GM21786 (cell line): ENCODE measurements at regions not wholly inside any gene's neighbourhood (a gene's known extent, or its start where the extent isn't known, plus 50 kb on each side); places are given as distances from the start of the nearest gene placed in this dataset.
"Not testable (repeated sequence)": the region's sequence is repeated elsewhere in the genome, so short reads cannot be mapped to it uniquely, and the experiment has no call there.

ENCODE experiments used
- ATAC-seq: cut with Tn5 transposase; IDR thresholded peaks from one replicate; pipeline ENCODE4 v1.9.1; 2021; ENCODE audit not compliant: unreplicated experiment

- not testable (repeated sequence) for ATAC-seq
These were observed 357.3 kb upstream of the WSB1 start for GRCh38 chr17:26936645-26937044.

- not testable (repeated sequence) for ATAC-seq
These were observed 356.1 kb upstream of the WSB1 start for GRCh38 chr17:26937750-26938322.

GRCh38 chr17:26939755-26940154 is 354.2 kb upstream of the WSB1 start:
- ATAC-seq = not testable (repeated sequence)

- not testable (repeated sequence) for ATAC-seq
These were observed 353.3 kb upstream of the WSB1 start for GRCh38 chr17:26940587-26940986.

GRCh38 chr17:26962255-26963162 is 331.4 kb upstream of the WSB1 start:
- no peak for ATAC-seq

- no peak for ATAC-seq
These were observed 330.8 kb upstream of the WSB1 start for GRCh38 chr17:26963163-26963503.

- not testable (repeated sequence) for ATAC-seq
These were observed 327.9 kb upstream of the WSB1 start for GRCh38 chr17:26965898-26966624.

GRCh38 chr17:26966625-26967179 is 327.2 kb upstream of the WSB1 start:
- ATAC-seq = not testable (repeated sequence)

GRCh38 chr17:26981845-26982425 is 312.0 kb upstream of the WSB1 start:
- not testable (repeated sequence) for ATAC-seq

GRCh38 chr17:26982563-26982962 is 311.4 kb upstream of the WSB1 start:
- not testable (repeated sequence) for ATAC-seq

GRCh38 chr17:26987851-26988250 is 306.1 kb upstream of the WSB1 start:
- ATAC-seq = not testable (repeated sequence)

GRCh38 chr17:26994648-26995047 is 299.3 kb upstream of the WSB1 start:
- not testable (repeated sequence) for ATAC-seq

GRCh38 chr17:26996146-26996916 is 297.6 kb upstream of the WSB1 start:
- not testable (repeated sequence) for ATAC-seq

- ATAC-seq = not testable (repeated sequence)
These were observed 286.0 kb upstream of the WSB1 start for GRCh38 chr17:27007734-27008531.

- no peak for ATAC-seq
These were observed 284.8 kb upstream of the WSB1 start for GRCh38 chr17:27009087-27009486.

- not testable (repeated sequence) for ATAC-seq
These were observed 283.8 kb upstream of the WSB1 start for GRCh38 chr17:27010138-27010537.

GRCh38 chr17:27030552-27030951 is 263.4 kb upstream of the WSB1 start:
- ATAC-seq = not testable (repeated sequence)

- no peak for ATAC-seq
These were observed 255.2 kb upstream of the WSB1 start for GRCh38 chr17:27038676-27039075.

GRCh38 chr17:27045039-27045438 is 248.9 kb upstream of the WSB1 start:
- ATAC-seq = not testable (repeated sequence)
